Islet precursor cell (in vitro differentiated cells): ENCODE measurements at regions not wholly inside any gene's neighbourhood (a gene's known extent, or its start where the extent isn't known, plus 50 kb on each side); places are given as distances from the start of the nearest gene placed in this dataset.

ENCODE experiments used
- DNase-seq: peaks from one replicate; pipeline ENCODE4 v3.0.0-alpha.2; 2018

DNA sequence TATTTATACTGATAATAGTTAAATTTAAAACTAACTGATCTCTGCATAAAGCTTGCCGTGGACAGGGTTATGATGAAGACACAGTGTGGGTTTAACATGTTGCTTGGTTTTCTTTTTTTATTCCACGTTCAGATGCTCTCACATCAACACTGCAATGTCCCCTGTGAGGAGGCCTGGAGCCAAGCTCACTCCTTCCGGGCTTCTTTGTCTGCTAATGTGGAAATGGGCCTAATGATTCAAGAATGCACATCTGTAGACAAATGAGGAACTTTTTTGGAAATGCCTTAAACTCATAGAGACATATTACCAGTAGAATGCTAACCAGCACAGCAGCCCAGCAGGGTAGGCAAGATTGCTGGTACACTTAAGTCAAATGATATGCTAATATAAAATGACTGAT lies 208.0 kb downstream of the GALR1 start:
- no peak for DNase-seq

DNA sequence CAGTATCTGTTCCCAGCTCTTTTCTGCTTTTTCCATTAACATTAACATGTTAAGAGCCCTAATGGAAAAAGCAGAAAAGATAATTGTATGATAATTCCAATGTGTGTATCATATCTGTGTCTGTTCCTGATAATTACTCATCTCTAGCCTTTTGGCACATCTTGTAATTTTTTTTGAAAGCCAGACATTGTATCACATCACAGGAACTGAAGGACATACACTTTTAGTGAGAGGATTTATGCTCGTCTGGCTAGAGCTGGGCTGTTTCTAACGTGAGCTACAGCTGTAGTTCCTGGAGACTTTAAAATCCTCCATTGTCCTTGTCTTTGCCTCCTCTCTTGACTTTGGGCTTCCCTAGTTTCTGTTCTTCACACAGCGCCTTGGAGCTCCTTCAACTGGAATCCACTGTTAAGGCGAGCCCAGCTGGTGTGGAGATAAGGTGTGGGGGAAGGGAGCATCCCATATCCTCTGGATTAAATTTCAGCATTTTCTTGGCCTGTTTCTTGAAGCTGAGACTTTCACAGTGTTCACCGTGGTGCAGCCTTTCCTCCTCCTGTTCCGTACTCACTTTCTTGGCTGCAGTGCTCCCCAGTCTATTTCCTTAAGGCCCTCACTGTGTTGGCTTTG lies 211.5 kb downstream of the GALR1 start:
- no peak for DNase-seq

DNA sequence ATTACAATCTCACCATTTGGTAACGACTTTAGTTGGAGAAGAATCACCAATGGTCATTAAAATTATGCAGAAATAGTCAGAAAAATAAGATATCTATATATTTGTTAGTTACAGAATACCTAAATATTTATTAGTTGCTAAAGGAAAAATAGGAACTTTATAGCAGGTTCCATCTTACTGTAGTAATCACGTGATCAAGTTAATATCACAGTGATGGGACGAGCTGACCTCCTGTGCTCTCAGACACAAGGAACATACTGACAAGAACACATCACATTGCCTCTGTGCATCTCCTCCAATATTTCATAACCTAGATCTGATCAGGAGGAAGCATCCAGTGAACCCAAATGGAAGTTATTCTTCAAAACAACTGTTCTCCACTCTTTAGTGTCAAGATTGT lies 215.3 kb downstream of the GALR1 start:
- DNase-seq: no peak

DNA sequence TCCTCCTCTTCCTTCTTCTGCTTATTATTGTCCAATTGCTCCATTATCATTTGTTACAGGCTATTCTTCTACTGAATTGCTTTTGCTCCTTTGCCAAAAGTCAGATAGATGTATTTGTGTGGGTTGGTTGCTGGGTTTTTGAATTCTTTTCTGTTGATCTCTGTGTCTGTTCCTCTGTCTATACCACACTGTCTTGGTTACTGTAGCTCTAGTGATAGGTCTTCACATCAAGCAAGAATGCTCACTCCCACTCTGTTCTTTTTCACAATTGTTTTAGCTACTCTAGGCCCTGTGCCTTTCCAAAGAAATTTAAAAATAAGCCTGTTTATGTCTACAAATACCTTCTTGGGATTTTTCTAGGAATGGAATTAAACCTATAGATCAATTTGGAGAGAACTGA lies 217.2 kb downstream of the GALR1 start:
- DNase-seq: no peak

DNA sequence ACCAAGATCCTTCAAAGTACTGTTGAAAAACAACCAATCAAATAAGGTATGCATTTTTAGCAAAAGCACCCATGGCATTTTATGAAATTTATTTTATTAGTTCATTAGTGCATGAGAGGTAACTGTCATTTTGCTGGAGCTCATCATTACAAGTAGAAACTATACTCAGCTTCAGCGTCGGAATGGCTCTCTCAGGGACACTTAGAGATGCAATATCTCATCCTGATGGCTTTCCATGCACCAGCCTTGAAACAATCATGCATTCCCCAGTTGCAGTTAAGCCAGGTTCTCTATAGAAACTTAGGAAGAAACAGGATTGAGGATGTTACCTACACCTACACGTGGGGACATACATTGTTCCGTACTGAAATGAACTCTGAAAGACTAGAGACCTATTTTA lies 219.5 kb downstream of the GALR1 start:
- no peak for DNase-seq

DNA sequence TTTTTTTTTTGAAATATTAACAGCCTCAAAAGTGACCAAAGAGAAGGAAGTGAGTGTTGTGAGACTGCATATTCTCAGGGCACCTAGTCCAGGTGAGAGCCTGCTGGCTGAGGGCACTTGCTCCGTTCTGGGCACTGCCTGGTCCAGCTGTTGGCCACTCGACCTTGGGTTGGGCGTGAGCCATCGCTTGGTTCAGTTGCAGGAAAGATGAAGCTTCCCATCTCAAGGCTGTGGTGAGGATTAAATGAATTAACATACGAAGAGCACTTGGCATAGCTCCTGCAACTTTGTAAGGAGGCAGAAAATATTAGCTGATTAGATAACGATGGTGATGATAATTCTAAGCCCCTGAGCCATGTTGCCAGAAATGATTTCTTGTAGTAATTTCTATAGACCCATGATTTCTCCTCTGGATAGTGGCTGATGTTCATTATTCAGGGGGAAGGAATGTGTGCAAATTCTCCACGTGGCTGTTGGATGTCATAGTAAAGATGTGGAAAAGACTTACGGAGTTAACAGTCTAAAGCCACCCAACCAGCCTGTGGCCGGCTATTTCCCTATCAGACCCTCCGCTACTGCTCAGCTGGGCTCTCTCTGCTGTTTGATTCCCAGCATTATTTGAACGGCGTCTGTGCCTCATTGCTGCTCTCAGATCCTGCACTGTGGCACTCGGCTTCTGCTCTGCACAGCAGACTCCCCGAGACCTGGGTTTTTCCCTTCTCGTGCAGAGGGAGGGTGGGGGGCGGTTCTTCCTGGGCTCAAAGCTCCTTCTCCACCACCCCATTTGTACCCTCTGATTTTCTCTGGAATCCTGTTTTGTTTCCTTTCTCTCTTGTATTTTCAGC lies 221.1 kb downstream of the GALR1 start:
- DNase-seq: no peak

DNA sequence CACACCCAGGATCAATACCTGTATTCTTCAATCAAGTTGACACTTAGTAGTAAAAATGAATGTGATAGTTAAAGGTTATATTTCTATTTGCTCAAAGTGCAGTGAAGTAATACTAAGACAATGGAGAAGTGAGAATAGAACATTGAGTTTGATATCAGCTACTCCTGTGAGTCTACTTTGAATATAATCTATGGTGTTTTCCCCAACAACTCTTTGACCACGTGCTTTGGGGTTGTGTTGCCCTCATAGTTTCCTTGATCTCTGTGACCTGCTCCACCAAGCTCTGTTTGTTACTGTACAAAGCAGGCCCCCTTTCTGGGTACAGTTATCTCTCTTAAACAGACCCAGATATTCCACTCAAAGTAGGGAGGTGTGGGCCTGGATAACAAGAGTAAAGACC lies 222.9 kb downstream of the GALR1 start:
- DNase-seq: no peak

DNA sequence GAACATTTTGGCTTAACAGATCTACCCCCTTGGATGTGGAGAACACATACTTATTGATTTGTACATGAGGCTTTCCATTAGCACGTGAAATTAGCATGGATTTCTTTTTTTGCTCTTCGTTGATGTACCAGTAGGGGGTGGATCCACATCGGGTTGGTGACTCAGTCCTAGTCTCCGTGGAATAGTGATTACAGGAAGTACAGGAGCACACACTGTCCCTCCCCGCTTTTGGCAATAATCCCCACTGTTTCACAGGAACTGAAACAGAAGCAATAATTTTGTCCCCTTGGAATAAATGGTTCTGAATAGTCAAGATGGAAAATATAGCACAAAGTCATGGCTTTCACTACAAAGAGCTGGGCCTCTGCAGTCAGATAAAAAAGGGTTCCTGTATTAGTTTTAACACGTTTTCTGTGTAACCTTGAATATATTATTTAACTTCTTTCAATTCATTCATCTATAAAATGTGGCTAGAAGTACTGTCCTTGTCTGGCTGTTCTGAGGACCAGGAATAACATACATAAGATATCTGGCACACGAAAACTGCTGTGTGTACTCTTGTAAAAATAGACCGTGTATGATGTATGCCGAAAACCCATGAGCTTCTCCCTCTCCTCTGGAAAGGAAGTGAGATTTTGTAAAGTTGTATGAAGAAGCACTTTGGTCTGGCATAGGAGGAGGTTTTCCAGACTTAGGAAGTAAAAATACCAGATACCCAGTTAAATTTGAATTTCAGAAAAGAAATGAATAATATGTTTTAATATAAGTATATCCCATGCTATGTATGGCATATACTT lies 229.2 kb downstream of the GALR1 start:
- DNase-seq: no peak

DNA sequence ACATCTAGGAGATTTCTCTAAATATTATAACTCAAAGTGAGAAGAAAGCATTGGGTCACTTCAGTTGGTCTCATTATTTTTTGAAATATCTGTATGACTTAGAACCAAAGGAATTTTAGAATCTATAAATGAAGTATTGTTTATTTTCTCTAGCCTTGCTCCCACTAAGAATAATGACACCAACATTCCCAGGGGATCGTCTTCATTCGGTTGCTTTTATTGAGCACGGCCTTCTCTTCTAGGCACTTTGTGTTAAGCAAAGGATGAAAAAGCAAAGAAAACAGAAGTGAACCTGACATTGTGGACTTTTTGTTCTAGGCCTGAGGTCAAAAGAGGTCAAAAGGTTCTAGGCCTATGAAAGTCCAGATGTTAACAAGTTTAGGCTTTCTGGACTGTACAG lies 231.9 kb downstream of the GALR1 start:
- no peak for DNase-seq

DNA sequence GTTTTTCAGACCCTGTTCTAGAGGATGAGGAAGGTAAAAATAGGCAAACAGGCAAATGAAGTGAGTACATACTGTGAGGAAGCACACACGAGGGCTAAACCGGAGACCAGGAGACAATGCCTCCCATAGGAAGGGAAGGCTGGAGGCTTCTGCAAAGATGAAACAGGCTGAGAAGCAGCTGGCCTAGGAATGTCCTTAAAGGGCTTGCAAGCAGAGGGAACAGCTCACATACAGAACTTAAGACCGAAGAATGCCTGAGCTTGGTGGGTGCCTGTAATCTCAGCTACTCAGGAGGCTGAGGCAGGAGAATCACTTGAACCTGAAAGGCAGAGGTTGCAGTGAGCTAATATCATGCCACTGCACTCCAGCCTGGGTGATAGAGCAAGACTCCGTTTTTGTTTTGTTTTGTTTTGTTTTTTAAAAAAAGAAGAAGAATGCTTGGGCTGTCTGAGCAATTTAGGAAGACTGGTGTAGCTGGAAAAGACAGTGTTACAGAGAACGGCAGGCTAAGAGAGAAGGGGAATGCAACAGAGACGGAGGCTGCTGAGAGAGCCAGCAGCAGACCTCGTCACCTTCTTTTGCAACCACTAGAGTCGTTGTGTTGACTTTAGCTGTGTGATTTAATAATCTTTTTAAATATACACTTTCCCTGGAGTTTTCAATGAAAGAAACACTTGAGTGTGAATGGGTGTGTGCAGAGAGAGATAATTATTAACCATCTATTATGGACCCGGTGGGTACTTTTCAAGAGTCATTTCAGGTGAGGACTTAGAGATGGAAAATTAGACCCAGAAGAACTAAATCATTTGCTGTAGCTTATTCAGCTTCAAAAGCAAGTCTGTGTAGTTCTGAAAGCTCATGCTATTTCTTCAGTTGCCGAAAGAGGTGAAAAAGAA lies 232.8 kb downstream of the GALR1 start:
- DNase-seq: no peak

DNA sequence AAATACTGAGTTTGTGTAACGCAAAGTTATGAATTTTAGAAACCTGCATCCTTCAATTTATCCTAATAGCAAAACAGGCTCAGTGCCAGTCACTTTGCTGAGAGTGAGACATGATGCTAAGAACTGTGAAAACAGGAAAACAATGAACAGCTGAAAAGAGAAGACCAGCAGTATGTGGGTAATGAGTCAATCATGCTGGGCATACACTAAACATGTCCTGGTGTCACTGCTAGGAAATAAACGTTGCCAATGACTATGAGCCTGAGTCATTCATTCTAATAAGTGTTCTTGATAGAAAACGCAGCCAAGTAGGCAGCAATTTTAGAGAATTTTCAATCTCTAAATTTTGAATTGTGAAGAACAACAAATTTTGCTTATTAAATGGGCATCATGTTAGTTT lies 237.3 kb downstream of the GALR1 start:
- DNase-seq: no peak

DNA sequence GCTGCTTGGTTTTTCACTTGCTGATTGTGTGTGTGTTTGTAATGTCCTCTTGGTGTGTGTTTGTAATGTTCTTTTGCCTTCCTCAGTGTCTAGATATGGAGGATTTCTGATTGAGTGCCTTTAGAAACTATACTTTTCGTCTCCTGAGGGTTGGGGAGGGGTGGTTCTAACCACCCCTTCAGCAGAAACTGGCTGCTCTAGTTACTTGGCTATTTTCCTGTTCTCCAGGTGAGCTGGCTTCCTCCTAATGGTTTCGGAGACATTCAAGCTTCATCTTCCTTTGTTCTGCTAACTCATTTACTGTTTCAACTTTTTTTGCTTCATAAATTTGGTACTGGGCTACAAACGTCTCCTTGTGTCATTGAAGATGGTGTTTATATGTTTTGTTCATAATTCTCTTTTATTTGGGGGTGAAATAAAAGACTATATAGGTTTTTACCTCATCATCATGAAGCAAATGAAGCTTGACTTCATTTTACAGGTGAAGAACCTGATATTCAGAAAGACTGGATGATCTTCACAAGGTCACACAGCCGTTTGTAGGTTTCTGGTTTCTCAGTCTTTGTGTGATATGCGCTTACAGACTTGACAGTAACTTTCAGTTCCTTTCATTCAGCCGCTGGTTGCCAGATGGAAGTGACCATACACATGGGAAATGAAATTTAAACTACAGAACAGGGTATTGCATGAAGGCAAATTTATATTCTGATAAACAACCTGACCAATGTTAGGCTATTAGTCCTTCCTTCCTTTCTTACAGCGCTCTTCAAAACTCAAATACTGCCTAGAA lies 238.5 kb downstream of the GALR1 start:
- no peak for DNase-seq

DNA sequence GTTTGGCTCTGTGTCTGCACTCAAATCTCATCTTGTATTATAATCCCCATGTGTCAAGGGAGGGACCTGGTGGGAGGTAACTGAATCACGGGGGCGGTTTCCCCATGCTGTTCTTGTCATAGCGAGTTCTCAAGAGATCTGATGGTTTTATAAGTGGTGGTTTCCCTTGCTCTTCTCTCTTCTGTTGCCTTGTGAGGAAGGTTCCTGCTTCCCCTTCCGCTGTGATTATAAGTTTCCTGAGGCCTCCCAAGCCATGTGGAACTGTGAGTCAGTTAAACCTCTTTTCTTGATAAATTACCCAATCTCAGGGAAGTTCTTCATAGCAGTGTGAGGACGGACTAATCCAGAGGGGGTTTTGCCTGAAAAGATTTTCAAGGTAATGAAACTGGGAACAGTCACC lies 245.4 kb downstream of the GALR1 start:
- no peak for DNase-seq

DNA sequence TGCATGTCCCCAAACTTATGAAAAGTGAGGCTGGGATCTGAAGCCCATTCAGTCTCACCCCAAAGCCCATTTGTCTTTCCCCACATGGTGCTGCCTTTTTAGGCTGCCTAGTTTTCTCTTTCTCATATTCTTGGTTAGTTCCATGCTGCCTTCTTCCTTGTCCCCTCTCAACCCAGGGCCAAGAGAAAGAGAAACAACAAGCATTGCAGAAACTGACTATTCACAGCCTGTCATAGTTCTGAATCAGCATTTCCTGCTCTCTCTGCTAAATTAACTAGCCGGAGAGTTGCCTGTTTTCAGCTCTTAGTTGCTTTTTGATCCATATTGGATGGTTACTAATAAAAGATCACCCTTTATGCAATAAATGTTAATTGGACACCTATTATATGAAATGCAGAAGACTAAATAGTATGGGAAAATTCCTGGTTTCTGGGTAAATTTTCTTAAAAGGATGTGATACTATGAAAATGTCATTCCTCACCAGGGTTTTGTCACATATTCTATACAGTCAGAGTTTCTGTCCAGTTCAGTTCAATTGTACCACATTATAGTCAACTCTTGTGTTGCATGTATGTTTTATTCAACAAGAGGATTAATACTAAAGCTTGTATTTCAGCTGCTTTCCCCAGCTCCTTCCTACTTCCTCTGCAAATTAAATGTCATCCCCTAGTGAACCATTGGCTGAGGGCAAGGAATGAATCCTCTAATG lies 246.5 kb downstream of the GALR1 start:
- DNase-seq: no peak

DNA sequence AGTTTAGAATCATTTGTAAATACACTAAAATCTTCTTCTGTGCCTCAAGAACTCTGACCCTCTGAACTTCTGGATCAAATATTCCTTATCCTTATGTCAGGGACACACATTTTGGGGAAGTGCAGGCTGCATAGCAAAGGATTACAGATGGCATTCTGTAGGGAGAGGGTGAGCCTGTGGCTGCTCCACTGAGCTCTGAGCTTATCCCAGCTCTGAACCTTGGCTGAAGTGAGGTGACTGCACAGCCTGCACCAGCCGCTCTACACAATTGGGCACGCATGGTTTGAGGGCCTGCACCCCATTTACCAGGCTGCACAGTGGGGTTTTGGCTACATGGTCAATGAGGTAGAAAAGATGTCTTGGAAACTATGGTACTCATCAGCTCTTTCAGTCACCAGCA lies 251.6 kb downstream of the GALR1 start:
- DNase-seq: no peak

DNA sequence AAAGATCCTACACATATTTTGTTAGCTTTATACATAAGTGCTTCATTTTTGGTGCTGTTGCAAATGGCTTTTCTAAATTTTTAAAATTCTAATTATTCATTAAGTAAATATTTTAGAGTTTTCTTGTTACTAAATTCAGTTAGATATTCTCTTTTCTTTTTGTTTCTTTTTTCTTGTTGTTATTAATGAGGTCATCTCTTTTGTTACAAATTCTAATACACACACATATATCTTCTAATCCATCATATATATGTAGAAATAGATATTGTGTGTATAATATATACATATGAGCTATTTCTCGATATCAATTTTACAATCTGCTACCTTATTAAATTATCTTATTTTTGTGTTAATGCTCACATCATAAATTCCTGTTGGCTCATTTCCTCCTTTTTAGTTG lies 255.9 kb downstream of the GALR1 start:
- no peak for DNase-seq

DNA sequence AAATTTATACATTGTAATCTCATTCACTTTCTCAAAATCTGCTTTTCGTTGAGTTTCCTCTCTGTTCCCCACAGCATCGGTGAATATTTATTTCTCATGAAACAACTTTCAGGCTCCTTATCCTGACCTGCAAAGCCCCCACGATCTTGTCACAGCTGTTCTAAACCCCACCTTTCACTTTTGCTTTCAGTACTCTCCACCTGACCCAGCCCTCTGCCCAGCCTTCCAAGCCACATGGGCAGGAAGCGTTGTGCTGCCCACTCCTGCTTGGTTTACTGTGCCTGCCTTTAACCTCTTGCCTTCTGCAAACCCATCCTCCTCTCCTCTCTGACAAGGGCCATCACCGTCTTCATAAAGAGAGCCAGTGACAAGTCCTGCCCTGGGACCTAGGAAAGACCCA lies 262.5 kb downstream of the GALR1 start:
- DNase-seq: no peak

DNA sequence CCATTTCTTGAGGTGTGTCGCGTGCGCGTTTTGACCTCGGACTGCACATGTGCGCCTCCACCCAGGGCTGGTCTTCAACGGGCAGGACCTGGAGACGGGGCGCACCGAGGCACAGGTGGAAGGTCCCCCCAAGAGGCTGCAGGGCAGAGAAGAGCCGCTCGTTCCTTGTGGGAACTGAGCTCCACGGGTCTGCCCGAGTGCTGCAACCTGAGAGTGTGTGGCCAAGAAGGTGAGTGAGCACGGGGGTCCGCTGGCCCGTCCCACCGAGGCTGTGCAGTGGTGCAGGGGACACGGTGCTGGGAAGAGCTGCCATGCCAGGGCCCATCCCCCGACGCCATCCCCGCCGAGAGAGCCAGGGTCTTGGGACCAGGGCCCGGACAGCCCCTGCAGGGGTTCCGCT lies 268.3 kb downstream of the GALR1 start:
- DNase-seq: no peak

DNA sequence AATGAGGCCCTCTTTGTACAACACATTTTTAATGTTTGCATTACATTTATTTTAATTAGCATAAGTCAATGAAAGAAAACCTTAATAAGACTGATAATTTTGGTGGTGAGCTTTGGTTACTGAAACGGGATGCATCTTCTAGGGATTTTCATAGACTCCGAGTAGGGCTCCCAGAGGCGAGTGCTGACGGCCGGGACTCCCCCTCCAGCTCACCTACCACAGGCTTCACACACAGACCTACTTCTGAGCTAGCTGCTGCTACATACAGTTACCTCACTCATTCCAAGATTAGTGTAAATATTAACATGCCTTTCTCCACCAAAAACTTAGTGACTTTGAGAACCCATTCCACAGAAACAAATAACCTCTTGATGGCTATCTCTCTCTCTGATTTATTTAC lies 271.1 kb downstream of the GALR1 start:
- DNase-seq: no peak

DNA sequence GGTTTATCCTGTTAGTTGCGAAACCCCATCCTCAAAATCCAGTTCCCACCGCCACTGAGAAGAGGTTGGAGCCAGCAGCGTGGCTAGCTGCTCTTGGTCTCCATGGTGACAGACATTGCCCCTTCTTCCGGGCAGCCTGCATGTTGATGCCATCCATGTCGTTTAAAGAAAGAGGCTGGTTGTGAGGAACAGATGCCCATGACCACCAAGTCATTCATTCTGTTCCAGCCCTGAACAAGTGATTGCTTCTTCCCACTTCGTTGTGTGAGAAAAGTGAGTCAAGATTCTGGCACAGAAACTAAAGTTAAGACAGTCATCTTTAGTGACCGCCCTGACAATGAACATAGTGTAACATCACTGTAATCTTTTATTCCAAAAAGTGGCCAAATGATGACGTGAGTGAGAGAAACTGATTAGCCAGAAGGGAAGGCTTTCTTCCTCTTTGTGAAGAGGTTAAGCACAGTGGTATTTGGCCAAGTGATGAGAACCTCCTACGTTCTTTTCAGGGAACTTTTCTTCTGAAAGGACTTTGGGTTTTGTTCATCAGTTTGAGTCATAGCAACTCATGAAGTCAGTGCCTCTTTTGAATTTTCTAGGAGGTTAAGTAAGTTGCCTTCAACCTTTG lies 272.5 kb downstream of the GALR1 start:
- DNase-seq: no peak

DNA sequence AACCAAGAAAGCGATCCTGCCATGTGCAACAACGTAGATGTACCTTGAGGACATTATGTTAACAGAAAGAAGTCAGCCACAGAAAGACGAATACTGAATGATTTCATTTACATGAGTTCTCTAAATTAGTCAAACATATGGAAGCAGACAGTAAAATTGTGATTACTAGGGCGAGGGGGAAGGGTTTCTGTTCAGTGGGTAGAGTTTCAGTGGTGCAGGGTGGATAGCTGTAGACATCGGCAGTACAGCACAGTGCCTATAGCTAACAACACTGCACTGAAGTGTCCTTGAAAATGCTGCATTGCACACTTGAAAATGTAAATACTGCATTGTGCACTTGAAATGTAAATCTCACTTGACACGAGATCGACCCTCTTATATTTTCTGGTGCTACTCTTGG lies 275.3 kb downstream of the GALR1 start:
- no peak for DNase-seq
